Pancreas (tissue), 10 donors: ENCODE measurements at regions not wholly inside any gene's neighbourhood (a gene's known extent, or its start where the extent isn't known, plus 50 kb on each side); places are given as distances from the start of the nearest gene placed in this dataset.

ENCODE experiments used
- ATAC-seq, 4 donors: fragments of 200-7000 bp; cut with Tn5 transposase; one replicate each; pipeline versions ENCODE4 v1.8.0 to v1.9.1; 2020; ENCODE audit warnings: mild to moderate bottlenecking in 4 of 4, moderate library complexity in 4 of 4
- DNase-seq, 6 donors: peaks; one replicate each; pipeline ENCODE4 v3.0.0-alpha.2; 2020
- FAIRE-seq: peaks from 2 replicates; lab custom pipeline; 2012; peaks lifted over from hg19 to GRCh38; lab: Jason Lieb, UNC
- H3K27ac ChIP-seq, 4 donors: fragments of 200-600 bp; sonication (generic); 1 replicate in 3 of 4; 2 replicates in 1 of 4; pipeline versions ENCODE4 v1.5.0 to v1.8.0; 2020
- H3K27me3 ChIP-seq, 4 donors: fragments of 200-600 bp; one replicate each; pipeline ENCODE4 v1.8.0; 2021
- H3K36me3 ChIP-seq, 3 donors: fragments of 200-600 bp; sonication (generic) in 1 of 3; one replicate each; pipeline versions ENCODE4 v1.5.0 to v1.8.0; 2020 to 2021
- H3K4me1 ChIP-seq, 3 donors: fragments of 200-600 bp; one replicate each; pipeline ENCODE4 v1.8.0; 2021
- H3K4me3 ChIP-seq, 4 donors: fragments of 200-600 bp; sonication (generic) in 2 of 4; one replicate each; pipeline versions ENCODE4 v1.5.0 to v1.8.0; 2020 to 2021
- H3K9me3 ChIP-seq, 4 donors: fragments of 200-600 bp; one replicate each; pipeline ENCODE4 v1.8.0; 2021
- WGBS, 2 donors: extraction: QIAGEN DNeasy Blood & Tissue Kit; methylation state at CpG; one replicate each; pipeline ENCODE4 v1.1.7; 2013; 5-methylcytosine and 5-hydroxymethylcytosine counted together
- intact Hi-C, 3 donors: fragments of 100-400 bp; cut with DNase I; formaldehyde crosslinking; loops; one replicate each; pipeline versions ENCODE4 v1.11.1 to v1.14.2; 2022
- TF ChIP-seq, protein P1 (sequence below), 4 donors: fragments of 200-600 bp; sonication (generic) in 3 of 4; IDR thresholded peaks; one replicate each; pipeline versions ENCODE4 v1.5.0 to v1.8.0; 2021; ENCODE audit warnings: antibody characterized with exemption in 4 of 4
- donor health status: healthy with polysubstance abuse.
- donor health status: DM: no; HTN: no; CAD: no; lungs with moderate emphysema.
- donor health status: DM: no; HTN: no; CAD: no.
- donor health status: control.
- donor health status: control.
- donor health status: Bipolar disorder and iron deficiency.
- donor health status: DM: yes; HTN: yes; CAD: no.
- donor health status: DM: no; HTN: no; CAD: no.
- donor health status: DM: no; HTN: no; CAD: no.
- donor health status: DM: yes; HTN: yes; CAD: no.

GRCh38 chrY:15404551-15404950, 880.2 kb downstream of the NLGN4Y start:
- Histone ChIP-seq H3K4me3 (no peak overlapping the region), H3K27ac (no peak overlapping the region), H3K36me3 (no peaks in the 10 kb centered on the region), H3K27me3 (no peaks in the 10 kb centered on the region), H3K4me1 (no peaks in the 10 kb centered on the region), H3K9me3 (no peaks in the 10 kb centered on the region)
- DNase-seq (no peak), ATAC-seq (no peak), FAIRE-seq (no peak)
- TF ChIP-seq, protein P1, sequence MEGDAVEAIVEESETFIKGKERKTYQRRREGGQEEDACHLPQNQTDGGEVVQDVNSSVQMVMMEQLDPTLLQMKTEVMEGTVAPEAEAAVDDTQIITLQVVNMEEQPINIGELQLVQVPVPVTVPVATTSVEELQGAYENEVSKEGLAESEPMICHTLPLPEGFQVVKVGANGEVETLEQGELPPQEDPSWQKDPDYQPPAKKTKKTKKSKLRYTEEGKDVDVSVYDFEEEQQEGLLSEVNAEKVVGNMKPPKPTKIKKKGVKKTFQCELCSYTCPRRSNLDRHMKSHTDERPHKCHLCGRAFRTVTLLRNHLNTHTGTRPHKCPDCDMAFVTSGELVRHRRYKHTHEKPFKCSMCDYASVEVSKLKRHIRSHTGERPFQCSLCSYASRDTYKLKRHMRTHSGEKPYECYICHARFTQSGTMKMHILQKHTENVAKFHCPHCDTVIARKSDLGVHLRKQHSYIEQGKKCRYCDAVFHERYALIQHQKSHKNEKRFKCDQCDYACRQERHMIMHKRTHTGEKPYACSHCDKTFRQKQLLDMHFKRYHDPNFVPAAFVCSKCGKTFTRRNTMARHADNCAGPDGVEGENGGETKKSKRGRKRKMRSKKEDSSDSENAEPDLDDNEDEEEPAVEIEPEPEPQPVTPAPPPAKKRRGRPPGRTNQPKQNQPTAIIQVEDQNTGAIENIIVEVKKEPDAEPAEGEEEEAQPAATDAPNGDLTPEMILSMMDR (IDR thresholded peaks at IDR 0.05): no peak
- intact Hi-C loops: no loop called here
- 36% methylated on average over 1 of the region's 1 CpG; no CpG with 5 or more reads in 1 of the 2 donors for WGBS, 2 donors

DNA sequence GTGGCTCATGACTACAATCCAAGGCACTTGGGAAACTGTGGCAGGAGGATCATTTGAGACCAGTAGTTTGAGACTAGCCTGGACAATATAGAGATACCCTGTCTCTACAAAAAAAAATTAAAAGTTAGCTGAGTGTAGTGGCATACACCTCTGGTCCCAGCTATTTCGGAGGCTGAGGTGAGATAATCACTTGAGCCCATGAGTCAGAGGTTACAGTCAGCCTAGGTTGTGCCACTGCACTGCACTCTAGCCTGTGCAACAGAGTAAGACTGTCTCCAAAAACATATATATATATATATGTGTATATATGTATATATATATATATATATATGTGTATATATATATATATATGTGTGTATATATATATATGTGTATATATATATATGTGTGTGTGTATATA, 890.8 kb downstream of the NLGN4Y start:
- Histone ChIP-seq H3K4me1 (no peaks in the 10 kb centered on the region), H3K27me3 (no peaks in the 10 kb centered on the region), H3K4me3 (no peak overlapping the region), H3K36me3 (no peaks in the 10 kb centered on the region), H3K9me3 (no peaks in the 10 kb centered on the region), H3K27ac (no peak overlapping the region)
- ATAC-seq (no peak), FAIRE-seq (no peak), DNase-seq (no peak)
- WGBS, 2 donors: 79% methylated on average over 1 of the region's 1 CpG; no CpG with 5 or more reads in 1 of the 2 donors
- intact Hi-C loops: no loop called here
- TF ChIP-seq, protein P1 (IDR thresholded peaks at IDR 0.05): no peak

DNA sequence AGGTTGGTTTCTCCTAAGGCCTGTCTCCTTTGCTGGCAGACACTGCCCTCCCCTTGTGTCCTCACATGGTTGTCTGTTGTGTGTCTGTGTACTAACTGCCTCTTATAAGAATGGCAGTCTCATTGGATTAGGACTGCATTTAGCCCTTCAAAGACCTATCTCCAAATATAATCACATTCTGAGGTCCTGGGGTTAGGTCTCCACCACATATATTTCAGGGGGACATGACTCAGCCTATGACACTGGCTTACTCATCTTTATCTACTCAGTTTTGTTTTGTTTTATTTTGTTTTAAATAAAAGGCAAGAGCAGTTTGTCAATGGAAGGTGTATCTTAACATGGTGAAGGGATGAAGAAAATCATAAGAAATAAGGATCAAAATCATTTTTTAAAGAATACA, 894.3 kb downstream of the NLGN4Y start:
- H3K27ac ChIP-seq: no peak overlapping the region

DNA sequence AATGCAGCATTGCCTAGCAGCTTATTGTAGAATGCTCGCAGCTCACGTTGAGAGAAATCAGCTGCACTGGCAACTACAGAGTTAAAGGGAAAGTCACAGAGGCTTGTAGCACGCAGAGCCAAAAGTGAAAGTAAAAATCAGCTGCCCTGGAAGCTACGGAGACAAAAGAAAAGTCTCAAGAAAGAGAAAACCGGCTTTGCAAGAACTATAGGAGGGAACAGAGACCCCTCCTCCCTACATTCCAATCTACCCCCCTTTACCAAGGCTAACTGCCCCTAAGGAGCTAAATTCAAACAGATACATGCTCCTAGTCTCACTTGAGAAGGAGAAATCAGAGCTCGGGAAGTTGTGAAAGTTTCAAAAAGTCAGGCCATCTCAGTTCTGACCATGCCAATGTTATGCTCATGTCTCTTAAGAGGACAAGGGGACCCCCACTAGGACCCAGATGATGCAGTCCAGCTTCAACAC, 900.4 kb downstream of the NLGN4Y start:
- WGBS, 2 donors: 0% methylated on average over 6 of the region's 6 CpGs; no CpG with 5 or more reads in 1 of the 2 donors
- Histone ChIP-seq H3K27me3 (no peaks in the 10 kb centered on the region), H3K4me3 (no peak overlapping the region), H3K27ac (no peak overlapping the region), H3K9me3 (no peaks in the 10 kb centered on the region), H3K4me1 (no peaks in the 10 kb centered on the region), H3K36me3 (no peaks in the 10 kb centered on the region)
- intact Hi-C loops: no loop called here
- TF ChIP-seq, protein P1 (IDR thresholded peaks at IDR 0.05): no peak
- FAIRE-seq: no peak
- no peak for ATAC-seq
- peak in 1 of 6 donors; percentile 13 for DNase-seq

More for the DNA sequence above, 894.3 kb downstream of the NLGN4Y start:
- ATAC-seq: no peak
- Histone ChIP-seq H3K9me3 (no peaks in the 10 kb centered on the region), H3K4me3 (no peak overlapping the region), H3K27me3 (no peaks in the 10 kb centered on the region), H3K4me1 (no peaks in the 10 kb centered on the region), H3K36me3 (no peaks in the 10 kb centered on the region)
- no peak for FAIRE-seq
- intact Hi-C loops: no loop called here
- no peak for DNase-seq
- TF ChIP-seq, protein P1 (IDR thresholded peaks at IDR 0.05): no peak

GRCh38 chrY:15440021-15440695, 915.8 kb downstream of the NLGN4Y start:
- Histone ChIP-seq H3K4me3 (no peak overlapping the region), H3K36me3 (no peaks in the 10 kb centered on the region), H3K27ac (no peak overlapping the region), H3K9me3 (no peaks in the 10 kb centered on the region), H3K4me1 (no peaks in the 10 kb centered on the region), H3K27me3 (no peaks in the 10 kb centered on the region)
- intact Hi-C loops: no loop called here
- TF ChIP-seq, protein P1 (IDR thresholded peaks at IDR 0.05): no peak
- no peak for DNase-seq
- no peak for ATAC-seq
- FAIRE-seq: no peak
- 72% methylated on average over 4 of the region's 4 CpGs; no CpG with 5 or more reads in 1 of the 2 donors for WGBS, 2 donors
